HG03342 (cell line): ENCODE measurements at regions not wholly inside any gene's neighbourhood (a gene's known extent, or its start where the extent isn't known, plus 50 kb on each side); places are given as distances from the start of the nearest gene placed in this dataset.

ENCODE experiments used
- ATAC-seq: cut with Tn5 transposase; IDR thresholded peaks from one replicate; pipeline ENCODE4 v1.9.1; 2021; ENCODE audit warnings: mild to moderate bottlenecking, moderate library complexity; ENCODE audit not compliant: unreplicated experiment

DNA sequence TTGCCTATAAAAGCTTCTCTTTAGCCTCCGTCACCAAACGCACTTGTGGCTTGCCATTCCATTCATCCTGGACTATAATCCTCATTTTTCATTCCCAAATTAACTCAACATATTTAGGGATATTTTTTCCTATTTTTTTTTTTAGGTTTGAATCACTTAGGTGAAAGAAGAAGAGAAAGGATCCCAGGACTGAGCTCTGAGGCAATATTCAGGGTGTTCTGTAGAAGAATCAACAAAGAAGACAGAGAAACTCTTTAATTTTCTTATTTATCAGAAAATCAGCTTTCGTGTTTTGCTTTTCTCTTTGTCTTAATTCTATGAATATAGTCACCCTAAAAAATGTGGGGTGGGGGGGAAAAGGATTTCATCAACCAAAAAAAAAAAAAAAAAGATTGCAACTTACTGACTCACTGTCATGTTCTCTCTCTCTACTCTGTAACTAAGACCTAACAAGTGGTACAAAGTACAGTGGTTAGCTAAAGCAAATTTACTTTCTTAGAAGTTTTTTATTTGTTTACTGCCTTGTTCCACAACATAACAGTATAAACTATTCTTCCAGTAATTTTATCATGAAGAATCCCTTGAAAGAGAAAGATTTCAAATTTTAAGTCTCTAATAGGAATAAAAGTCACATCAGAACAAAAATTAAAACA, 272.0 kb downstream of the DHX15 start:
- ATAC-seq = no peak

DNA sequence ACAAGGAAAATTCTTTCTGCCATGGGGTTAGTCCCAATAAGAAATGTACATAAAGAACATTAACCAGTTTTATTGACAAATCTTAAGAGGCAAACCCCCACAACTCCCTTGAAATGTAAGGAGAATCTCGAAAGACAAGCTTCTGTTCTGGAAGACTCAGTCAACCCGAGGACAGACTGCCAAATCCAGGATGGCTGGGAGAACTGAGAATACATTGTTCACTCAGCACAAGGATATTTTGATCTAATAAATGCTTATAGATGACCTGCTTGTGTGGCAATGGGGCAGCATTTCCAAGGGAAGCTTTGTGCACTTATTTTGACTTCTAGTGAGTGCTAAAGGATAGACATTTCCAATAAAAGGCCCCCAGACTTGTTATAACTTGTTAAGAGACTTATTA, 280.4 kb downstream of the DHX15 start:
- ATAC-seq = no peak

DNA sequence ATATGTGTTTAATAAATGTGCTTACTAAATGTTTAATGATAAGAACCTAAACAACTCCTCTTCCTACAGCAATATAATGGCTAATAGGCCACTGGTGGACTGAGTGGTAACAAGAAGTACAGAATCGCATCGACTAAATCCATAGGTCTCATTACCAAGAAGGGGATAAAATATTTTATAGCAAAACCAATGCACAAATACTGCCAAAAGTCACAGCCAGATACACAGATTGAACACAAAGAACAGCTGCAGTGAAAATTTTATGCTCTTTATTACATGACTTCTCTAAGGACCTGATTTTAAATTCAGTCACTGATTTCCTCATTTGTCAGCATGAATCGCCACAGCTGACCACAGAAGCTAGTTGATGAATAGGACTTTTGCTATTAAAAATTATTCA, 285.4 kb downstream of the DHX15 start:
- no peak for ATAC-seq

DNA sequence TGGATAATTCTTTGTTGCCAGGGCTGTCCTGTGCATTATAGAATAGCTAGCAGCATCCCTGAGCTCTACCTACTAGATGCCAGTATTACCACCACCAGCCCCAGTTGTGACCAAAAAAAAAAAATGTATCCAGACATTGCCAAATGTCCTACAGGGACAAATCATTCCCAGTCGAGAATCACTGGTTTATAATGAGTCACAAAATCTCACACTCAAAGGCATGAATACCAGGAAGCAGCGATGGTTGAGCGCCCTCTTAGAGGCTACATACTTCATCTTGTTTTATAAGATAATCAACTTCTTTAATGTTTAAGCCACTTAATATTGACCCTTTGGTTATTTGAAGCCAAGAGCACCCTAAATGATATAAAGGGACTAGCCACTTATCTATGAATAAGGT, 297.3 kb downstream of the DHX15 start:
- ATAC-seq = no peak

DNA sequence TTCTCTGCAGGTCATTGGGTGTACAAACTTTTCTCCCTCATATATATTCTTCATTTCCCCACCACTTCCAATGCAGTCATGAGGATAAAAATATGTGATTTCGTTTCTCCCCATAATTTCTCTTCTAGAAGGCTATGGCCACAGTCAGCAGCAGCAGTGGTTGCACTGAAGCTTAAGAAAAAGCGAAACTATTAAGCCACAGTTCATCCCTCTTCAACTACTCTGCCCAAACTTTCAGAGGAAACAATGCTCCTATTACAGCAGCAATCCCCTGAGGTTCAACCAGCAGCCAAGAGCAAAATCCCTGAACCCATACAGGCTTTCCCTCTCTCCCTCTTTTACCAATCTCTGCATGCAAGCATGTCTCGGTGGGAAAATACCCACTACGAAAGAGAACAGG, 298.6 kb downstream of the DHX15 start:
- no peak for ATAC-seq

DNA sequence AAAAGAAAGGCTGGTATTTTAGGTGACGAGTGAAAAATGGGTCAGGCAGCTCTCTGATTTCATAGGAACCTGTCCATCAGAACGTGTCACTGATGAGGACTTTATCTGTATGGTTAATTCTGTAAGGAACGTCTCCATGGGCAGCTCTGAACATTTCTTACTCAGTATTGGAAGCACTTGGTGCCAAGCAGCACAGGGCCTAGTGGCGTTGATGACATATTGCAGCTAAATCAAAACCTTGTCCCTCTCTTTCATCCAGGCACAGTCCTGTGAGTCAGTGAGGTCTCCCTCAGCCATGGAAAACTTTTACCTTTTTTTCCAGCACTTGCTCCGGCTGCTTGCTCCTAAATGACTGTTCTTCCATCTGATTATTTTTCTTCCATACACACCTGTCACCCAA, 301.9 kb downstream of the DHX15 start:
- ATAC-seq = no peak

DNA sequence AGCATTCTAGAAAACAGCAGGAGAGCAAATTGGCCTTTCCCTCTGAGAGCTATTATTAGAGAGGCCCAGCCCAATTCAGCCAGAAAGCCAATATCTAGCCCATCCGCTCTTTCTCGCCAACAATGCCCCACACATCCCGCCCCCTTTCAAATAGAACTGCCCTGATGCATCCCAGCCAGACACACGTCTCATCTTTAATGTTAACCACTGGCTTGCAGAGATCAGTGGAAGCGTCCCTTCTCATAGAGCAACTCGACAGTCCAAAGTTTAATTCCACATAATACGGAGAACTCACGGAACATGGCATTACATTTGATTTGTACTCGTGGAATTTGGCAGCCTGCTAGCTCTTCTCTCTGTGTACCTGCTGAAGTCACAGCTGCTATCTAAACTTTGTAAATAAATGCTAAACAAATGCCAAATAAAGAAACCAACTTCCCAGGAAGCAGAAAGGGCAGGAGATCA, 304.4 kb downstream of the DHX15 start:
- no peak for ATAC-seq

DNA sequence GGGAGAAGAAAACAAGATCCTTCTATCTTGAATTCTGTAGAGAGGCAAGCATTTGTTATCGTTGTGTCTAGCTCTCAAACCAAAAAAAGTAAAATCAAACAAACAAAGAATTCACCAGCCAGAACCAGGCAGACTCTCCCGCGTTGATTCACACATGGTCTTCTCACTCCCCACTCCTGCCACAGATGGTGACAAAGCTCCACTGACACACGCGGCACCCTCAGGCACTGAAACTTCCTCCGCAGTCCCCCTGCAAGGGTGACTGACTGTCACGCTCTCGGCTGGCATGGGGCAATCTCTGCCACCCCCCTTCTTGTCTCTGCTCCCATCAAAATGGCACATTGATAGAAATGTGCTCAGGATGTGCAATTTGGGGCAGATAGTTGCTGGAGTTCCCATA, 304.9 kb downstream of the DHX15 start:
- ATAC-seq = no peak

DNA sequence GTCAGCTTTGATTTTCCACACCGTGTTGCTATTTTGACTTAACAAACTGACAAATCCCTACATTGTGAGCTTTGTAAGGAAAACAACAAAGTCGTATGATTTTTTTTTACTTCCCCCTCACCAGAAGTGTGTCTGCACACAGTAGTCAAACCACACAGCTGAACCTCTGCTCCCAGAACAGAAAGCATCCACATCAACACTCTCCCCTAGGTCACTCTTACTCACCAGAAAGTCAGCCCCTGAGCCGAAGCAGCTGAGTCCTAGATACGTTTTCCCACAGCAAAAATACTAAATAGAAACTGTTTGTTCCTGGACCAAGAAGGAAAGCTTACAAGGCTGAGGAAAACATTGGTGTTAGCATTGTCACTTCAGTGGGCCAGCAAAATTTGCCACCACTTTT, 305.7 kb downstream of the DHX15 start:
- no peak for ATAC-seq

DNA sequence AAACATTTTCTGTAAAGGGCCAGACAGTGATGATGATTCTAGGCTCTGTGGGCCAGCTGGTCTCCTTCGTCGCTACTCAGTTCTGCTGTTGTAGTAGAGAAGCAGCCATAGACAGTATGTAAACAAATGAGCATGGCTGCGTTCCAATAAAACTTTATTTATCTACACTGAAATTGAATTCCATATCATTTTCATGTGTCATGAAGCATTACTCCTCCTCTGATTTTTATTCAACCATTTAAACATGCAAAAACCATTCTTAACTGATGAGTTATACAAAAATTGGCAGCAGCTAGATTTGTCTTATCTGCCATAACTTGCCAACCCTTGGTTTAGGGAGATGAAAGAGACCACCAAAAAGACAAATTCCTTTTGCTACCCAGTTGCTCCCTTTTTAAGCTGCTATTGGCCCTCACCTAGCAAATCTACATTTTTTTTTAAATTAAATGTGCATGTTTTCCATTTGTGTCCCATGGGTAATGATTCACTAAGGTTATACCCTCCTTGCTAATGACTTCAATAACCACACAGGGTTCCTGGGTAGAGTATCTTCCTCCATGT, 309.9 kb downstream of the DHX15 start:
- ATAC-seq = no peak

DNA sequence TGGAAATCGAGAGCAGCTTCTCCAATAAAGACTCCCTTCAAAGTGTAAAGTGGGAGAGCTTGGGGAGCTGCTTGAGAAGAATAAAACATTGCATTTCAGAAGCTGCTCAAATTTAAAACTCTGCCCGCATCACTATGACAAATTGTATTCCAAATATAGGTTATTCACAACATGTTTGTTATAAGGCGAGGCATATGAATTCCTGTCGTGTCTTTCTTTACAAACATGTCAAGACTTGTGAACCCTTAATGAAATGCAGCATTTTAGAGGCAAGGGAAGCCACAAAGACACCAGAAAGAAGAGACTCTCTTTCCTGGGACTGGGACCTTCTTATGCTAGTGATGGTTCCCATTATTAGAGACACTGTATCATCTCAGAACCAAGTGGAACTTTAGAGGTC, 311.2 kb downstream of the DHX15 start:
- ATAC-seq = no peak

DNA sequence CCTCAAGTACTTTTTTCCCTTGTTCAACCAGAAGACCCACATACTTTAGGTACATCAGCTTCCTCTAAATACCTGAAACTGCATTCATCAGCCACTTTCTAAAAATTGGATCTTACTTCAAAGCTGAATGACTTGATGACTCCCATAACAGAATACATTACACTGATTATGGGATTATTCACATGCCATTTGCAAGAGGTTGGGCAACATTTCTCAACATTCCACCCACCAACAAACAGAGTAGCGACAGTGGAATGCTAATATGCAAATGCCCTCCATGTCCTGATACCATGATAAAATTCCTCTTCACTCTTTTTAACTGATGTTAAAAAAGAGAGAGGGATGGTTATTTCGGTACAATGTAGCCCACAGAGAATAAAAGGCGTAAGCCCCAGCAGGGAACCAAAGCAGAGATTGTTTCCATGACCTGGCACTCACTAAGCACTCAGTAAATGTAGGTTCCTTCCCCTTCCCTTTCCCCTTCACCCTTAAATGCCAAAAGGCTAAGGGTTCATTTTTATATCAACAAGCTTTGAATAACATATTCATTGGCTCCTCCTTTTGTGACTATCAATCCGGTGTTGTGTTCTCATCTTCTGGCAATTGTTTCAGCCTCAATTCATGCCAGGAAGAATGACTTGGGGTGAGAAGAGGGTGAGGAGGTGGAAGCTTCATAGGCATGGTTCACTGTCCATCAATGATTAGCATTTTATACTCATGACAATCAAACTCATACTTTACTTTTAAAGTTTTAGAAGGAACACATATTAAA, 317.2 kb downstream of the DHX15 start:
- no peak for ATAC-seq

DNA sequence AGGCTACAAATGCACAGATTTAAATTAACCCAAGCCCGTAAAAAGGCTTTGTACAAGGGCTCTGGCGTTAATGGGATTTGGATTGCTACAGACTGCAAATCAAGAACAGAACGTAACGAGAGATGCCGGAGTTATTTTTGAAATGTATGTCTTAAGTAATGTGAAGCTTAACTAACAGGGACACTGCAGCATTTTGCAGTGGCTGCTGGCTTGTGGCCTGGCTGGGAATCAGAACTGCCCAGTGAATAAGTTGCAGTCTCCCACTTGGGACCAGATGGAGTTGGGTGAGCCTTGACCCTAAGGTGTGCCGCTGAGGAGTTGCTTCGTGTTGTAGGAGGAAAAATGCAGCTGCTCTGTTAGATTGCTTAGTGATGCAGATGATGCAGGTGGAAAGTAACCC, 318.4 kb downstream of the DHX15 start:
- ATAC-seq = no peak

DNA sequence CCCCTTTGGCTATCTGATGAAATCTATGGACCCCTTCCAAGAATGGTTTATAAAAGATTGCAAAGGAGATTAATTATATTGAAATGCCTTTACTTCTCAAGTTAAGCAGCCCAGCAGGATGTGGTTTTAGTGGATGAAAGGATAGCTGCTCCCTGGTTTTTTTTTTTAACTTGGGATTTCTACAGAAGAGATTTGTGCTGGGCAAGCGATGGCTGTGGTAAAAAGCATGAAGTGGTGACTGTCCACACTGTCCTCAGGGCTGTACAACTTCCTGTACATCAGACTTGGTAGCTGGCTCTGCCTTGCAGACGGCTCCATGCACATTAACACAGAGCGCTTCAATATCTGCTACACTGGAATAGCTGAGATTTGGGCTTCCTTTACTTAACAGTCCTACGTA, 321.7 kb downstream of the DHX15 start:
- no peak for ATAC-seq

DNA sequence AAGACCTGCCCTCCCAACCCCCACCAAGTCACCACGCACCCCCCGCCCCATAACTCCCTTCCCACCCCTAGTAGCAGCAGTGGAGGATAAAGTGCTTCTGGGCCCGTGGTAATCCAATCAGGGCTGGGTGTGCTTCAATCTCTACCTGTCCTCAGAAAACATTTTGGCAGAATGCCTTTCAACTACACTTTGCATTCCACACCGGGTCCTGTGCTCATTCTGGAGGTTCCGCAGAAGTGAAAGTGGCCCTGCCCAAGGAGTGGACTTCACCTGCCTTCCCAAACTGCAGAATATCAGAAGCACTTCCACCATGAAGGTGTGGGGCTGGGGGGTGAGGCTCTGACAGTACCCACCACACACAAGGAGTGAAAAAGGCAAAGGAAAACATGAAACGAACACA, 322.3 kb downstream of the DHX15 start:
- no peak for ATAC-seq

DNA sequence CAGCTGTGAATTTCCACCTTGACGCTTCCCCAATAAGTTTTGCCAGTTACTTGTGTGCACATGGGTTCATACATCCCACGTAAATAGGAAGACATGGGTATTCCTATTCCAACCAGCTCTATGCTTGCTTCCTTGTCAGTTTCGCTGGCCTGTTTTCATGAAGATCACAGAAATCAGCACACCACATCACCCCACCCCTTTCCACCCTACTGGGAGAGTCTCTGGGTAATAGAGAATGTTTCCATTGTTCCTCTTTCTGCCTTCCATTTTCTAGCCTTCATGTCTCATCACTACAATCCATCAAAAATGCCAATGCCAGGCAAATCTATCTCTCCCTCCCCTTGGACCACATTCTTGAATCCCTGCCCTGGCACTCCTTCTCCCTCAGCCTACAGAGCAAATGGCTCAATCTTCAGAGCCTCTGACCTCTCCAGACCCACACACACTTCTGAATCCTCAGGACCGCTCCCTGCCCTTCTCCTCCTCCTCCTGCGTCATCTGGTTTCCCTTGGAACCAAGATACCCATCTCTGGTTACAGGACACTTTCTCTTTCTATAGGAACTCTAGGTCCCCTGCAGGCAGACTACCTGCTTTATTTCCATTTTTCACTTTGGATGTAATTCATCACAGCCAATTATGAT, 323.3 kb downstream of the DHX15 start:
- no peak for ATAC-seq

DNA sequence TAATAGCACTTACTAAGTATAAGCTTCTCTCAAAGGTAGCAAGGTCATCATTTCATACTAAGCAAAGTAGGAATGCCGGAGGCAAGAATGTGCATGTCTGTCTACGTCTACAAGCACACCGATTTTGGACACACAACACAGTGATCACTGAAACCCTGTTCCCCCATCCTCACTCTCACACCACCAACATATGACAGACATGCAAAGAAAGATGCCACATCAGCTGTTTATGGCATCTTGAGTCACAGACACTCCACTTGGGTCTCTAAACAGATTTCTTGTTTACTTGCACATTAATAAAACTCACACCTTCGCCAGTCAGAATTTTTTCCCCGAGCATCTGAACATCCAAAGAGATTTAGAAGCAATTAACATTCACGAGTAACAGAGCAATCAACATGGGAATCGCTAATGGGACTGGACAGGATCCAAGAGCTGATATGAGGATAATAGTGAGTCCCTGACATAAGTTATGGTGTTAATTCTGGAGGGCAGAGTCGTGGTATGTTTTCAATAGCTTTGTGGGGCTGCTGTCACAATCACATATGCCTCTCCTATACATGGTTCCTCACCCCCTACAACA, 324.1 kb downstream of the DHX15 start:
- no peak for ATAC-seq

DNA sequence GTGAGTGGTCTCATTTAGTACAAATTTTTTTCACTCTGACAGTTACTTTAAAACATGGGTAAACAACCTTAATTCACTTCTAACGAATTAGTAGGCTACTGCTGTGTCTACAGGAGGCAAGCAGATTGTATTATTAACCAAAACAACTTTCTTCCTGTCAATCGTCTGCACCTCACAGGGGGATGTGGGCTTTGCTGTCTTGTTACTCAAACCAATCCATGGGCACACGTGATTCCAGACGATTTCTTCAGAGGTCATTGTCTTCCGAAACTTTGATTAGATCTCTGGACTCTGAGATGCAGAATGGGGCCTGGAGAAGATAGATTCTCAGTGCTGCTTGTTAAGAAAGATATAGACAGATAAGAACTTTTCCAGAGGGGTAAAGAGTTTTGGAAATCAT, 327.8 kb downstream of the DHX15 start:
- no peak for ATAC-seq

DNA sequence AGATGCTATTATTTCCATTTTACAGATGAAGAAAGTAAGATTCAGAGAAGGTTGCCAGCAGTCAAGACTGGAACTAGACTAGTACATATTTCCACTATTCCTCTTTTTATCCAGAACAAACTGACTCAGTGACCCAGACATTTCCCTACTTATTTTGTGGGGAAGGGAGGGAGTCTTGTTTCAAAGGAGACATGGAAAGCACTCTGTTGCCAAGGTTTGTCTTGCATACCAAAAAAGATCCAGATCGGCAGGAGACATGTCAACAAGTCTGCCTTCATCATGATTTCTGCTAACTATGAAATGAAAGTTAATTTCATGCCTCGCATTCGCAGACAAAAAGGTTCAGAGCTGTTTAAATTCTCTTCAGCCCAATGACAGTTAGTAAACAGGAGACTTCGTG, 328.3 kb downstream of the DHX15 start:
- no peak for ATAC-seq

DNA sequence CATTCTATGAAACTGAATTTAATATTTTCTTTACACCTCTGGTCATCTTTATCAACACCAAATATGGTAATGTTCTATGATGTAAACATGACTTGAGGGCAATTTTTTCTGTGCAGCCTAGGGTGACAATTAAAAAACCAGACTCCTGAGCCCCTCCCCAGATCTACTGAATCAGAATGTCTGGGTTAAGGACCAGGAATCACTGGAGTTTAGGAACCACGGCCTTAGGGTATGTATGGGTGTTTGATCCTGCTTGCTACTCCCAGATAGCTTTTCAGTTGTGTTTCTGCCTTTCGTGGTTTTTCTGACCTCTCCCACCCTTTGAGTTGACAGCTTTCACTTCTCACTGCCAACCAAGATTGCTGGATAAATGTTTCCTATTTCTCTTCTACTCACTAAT, 332.2 kb downstream of the DHX15 start:
- ATAC-seq = no peak

DNA sequence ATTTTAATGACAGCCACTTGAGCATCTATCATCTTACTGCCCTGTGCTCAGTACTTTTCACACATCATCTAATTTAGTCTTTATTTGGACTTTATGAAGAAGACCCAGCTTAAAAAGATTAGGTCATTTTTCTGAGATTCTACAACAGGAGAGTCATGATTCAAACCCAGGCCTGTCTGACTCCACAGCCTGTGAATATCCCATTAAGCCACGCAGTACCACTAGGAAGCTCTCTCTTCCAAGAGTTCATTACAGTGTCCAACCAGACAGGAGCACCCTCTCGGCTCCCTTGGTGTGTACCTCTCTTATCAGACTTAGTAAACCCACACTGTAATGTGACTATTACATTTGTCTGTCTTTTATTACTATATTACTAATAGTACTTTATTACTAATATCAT, 332.8 kb downstream of the DHX15 start:
- no peak for ATAC-seq

DNA sequence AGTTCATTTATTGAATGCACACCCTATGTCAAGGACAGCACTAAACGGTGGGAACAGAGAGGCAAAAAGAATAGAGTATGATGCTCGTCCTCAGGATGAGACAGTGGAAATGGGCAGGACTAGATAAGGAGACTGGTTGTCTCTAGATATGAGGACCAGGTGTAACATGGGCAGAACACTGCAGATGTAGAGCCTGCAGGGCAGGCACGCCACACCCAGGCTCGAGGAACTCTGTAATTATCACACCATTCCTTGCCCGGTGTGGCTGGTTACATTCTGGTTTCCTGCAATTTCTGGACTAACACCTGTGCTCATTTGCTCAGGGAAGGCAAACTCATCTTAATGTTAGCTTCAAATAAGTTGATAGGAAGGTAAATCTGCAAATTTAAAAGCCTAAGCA, 334.4 kb downstream of the DHX15 start:
- no peak for ATAC-seq
